ENCODE measurements at regions not wholly inside any gene's neighbourhood (a gene's known extent, or its start where the extent isn't known, plus 50 kb on each side); places are given as distances from the start of the nearest gene placed in this dataset.
"Not testable (repeated sequence)": the region's sequence is repeated elsewhere in the genome, so short reads cannot be mapped to it uniquely, and the experiment has no call there.

DNA sequence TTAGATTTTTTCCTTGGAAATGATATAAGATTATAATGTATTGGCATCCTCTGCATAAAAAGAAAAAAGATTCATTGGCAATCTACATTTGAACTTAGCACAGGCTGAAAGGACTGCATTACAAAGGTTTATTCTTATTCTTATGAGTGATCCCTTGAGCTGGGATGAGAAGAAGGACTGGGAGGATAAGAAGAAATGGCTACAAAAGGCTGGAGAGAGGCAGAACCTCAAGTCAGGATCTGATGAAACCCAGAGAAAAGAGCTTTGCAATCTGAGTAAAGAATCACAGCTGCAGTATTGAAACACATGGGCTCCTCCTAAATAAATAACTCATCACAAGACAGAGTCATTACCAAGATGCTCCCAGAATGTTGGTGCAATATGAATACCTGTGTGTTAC, 1635.4 kb upstream of the FLRT2 start:
- no peak for DNase-seq

DNA sequence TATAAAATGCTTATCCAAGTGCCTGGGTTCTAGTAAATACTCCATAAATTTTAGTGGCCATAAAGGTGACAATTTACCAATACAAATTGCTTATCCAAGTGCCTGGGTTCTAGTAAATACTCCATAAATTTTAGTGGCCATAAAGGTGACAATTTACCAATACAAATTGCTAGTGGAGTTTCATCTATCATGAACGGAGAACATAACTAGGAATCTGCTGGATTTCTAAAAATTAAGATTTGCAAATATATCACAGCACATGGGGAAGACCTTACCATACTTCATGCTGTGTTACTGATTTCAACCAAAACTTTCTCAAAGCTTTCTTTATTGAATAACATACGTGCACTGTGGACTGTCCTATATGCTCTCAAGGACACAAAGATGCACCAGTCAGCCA, 1631.4 kb upstream of the FLRT2 start:
- not testable (repeated sequence) for DNase-seq

DNA sequence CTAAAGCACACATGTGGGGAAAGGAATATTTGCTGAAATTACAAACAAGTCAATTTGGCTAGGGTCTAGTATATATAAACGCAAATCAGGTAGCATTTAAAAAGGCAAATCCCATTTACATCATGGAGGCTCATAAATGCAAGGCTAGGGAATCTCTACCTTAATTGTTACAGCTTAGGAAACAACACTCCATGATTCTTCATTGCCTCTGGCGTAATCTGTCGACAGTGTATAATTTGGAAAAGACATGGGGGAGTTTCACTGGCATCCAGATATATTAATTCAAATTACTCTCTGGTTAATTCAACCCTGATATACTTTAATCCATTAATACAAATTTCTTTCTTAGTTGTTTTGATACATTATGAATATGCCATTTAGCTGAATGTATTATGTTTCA, 1630.2 kb upstream of the FLRT2 start:
- no peak for DNase-seq

DNA sequence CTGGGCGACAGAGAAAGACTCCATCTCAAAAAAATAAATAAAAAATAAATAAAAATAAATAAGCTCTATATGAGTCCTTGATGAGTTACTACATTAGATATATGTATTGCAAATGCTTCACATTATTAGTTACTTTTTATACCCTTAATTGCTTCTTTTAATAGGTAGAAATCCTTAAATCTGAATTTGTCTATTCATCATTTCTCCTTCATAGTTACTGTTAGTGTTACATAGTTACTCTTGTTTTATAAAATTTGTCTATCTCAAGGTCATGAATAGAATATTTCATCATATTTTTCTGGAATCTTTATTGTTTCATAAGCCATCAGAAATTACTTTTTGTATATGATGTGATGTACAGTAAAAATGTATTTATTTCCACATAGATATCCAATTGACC, 1624.8 kb upstream of the FLRT2 start:
- DNase-seq, result no peak

DNA sequence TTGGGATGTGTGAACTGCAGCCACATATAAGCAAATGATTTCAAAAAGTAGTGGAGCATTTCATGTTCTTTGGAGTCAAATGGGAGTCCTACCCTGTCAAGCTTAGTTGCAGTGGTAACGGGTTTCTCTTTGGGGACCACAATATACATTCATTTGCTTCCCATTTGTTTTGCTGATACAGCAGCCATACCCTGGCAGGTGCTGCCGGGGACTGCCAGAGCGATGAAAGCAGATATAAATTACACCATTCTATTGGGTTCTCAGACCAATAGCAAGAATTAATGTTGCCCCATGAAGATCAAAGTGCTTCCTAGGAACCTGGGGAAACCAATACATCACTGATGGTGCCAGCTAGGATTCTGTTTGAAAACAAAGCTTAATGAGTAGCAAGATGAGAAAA, 1621.5 kb upstream of the FLRT2 start:
- DNase-seq, result no peak

DNA sequence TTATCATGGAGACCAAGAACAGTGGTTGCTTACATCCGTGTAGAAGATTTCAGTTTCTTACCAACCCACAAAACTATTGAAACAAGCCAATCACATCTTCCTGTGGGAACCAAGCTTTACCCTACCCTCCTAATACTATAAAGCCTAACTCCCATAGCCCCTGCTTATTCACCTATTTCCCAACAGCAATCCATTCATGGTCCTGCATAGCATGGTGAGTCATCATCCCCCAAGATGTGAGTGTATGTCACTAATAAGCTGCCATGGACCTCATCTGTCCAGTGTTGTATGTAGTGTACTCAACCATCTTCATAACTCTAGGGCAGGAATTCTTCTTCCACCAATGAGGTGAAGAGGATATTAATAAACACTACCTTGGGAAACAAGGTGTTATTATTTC, 1620.4 kb upstream of the FLRT2 start:
- DNase-seq, result no peak

DNA sequence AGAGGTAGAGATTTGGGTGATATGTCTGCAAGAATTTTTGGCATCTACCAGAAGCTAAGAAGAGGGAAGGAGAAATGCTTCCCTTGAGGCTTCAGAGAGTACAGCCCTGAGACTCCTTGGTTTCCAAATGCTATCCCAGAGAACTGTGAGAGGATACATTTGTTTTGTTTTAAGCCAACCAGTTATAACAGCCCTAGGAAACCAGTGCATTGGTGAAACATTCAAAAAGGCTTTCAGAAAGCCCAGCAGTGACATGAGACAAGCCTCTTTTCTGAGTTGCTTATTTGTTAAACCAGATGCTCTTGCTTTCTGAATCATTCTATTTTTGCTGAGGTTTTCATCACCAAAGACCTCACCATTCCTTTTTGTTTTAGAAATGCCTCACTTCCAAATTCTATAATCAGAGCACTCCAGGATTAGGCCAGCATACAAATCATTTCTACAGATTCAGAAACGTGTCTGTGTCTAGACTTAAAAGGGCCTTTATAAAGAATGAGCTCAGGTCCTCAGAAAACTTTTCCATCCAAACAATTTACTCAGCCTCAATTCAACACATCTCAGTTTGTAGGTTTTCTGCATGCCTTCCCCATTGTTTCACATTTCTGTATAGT, 1617.8 kb upstream of the FLRT2 start:
- no peak for DNase-seq

DNA sequence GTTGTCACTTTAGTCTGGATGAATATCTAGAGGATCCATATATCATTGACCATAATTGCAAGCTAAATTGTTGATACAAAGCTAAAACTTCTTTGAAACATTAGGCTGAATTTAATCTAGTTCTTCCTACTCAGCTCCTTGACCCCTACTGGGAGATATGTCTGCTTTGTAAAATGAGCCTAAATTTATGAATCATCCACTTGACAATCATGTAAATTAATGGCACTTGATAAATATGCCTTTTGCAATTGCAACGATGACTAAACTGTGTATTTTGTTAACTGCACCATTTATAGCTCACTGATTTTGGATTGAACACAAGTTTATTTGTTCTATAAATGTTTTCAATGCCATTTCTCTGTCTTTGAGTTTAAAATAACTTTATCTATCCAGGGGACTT, 1616.5 kb upstream of the FLRT2 start:
- DNase-seq, result no peak

DNA sequence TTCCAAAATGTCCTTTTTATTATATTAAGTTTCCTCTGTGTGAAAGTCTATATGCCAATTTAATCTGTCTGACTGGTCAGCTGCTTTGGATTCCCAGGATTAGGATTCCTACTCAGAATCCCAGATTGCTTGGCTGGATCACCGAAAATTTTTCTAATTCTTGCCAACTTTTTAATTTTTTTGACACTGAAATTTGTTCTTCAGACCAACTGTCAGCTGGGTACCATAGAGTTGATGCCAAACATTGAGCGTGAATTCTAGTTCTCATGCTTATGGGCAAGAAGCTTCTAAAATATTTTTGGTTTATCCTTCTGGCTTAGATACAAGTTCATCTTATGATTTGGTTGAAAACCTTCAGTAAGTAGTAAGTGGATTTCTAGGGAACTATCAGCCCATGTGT, 1611.4 kb upstream of the FLRT2 start:
- DNase-seq, result no peak

DNA sequence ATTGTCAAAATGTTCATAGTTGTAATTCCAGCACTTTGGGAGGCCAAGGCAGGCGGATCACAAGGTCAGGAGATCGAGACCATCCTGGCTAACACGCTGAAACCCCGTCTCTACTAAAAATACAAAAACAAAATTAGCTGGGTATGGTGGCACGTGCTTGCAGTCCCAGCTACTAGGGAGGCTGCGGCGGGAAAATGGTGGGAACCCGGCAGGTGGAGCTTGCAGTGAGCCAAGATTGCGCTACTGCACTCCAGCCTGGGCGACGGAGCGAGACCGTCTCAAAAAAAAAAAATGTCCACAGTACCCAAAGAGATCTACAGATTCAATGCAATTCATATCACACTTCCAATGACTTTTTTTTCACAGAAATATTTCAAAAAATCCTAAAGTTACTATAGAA, 1610.3 kb upstream of the FLRT2 start:
- DNase-seq, result not testable (repeated sequence)

DNA sequence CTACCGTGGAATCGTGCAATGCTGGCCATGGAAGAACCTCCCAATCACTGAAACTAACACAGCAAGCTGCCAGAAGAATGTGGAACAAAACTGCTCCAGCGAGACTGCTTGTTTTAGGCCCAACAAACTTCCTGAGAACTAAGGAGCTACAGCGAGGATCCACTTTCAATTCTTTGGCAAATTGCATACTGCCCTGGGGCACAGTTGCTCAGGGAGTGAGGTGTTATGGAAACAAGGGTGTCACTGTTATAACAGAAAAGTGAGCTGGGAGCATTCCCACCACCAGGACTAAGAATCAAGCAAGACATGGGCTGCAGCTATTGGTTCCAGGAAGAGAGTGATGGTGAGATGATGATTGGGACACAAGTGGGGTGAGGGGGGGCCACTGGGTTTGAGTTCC, 1606.1 kb upstream of the FLRT2 start:
- DNase-seq, result no peak

DNA sequence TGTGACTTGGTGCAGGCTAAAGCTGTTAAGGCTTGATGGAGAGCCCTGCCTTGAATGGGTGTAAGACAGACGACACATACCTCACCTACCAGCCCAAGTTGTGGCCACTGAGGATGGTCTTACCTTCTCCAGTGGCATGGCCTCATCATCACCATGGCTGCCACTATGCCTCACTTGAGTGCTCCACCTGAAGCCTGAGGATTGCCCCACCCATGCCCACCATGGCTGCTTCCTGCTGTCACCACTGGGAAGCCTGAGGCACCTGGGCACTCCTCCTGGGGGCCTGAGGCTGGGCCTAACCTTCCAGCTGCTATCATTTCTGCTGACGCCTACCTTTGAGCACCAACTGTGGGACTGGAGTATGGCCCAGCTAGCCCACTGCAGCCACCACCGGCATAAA, 1605.7 kb upstream of the FLRT2 start:
- DNase-seq, result no peak

DNA sequence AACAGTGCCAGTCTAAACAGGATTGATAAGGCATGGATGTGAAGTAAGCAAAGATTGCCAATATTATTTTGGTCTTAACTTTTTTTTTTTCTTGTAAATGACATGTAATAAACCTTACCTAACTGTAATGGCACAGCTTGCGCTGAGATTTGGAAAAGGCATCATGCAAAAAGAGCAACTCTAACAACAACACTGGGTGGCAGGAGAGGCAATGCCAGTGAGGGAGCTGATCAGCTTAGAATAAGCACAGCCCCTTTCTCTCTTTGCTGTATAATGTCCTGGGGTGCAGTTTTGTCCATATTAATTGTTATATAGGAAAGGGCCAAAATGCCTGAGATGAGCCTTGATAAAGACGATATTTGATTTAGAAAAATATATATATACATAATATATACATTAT, 1589.7 kb upstream of the FLRT2 start:
- no peak for DNase-seq

DNA sequence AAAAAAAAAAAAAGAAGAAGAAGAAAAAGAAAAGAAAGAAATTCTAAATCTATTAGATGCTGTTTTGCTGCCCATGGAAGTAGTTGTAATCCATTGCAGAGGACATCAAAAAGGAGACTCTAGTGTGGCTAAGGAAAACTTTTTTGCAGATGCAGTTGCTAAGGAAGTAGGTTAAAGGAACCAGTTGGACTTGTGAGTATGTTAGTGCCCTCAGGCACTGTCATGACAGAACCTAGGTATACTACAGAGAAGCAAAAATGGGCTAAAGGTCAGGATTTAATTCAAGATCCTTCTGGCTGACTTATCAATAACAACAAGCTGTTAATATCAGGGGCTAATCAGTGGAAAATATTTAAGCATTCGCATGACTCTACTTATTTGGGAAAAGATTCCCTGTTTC, 1571.6 kb upstream of the FLRT2 start:
- DNase-seq, result no peak

DNA sequence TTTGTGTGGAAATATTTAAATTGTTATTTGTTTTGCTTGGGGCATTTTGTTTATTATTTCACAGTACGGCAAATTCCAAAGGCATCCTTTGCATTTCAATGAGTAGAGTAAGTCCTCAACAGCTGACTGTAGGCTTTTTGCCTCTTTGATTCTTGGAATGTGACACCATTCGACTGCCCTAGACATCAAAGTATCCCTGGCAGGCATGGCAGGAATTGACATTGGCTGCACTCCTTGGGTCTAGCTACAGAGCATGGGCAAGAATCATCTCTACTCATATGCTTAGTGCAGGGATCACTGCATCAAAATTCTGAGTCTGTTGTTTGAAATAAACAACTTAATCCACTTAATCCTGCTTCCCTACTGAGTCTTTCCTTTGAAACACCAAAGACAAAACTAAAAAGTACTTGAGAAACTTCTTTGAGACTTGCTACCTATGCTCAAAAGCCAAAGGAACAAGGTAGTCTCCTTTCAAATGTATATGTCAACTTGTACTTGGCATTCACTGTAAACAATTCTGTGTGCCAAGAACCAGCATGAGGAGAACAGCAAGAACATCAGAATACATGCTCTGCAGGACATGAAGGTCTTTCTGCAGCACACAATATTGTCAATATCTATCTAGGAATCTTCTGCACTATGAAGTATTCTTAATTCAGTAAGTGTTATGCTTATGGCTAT, 1569.0 kb upstream of the FLRT2 start:
- no peak for DNase-seq

DNA sequence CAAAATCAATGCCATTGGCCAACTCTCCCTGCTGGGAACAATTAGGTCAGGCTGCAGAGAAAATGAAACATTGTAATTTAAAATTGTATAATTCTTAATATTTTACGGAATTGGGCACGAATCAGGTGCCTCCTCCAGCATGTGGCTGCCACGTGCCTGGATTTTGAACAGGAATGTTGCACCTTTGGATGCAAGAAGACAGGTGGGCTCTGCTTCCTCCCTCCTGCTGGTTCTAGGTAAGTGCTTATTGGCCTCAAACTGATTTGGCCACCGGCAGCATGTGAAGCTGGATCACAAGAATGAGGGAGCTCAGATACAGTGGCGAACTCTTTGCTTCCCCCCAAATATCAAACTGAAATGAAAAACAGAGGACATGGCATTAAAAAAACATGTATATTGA, 1559.9 kb upstream of the FLRT2 start:
- no peak for DNase-seq

DNA sequence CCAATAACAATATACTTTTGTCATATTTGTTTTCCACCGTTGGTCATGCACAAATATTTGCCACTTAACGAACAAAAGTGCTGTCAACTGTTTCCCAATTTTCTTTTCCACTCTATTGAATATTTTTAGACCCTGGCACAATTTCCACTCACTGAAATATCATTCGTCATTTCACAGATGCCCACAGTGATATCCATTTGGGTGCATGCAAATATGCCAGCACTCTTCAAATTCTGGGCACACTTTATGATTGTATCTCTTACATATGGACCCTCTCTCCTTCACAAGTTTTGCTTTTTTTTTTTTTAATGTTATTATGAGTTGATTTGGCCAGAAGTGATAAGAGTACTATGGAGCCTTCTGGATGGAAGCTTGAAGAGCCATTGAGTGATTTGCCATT, 1557.3 kb upstream of the FLRT2 start:
- DNase-seq, result no peak

DNA sequence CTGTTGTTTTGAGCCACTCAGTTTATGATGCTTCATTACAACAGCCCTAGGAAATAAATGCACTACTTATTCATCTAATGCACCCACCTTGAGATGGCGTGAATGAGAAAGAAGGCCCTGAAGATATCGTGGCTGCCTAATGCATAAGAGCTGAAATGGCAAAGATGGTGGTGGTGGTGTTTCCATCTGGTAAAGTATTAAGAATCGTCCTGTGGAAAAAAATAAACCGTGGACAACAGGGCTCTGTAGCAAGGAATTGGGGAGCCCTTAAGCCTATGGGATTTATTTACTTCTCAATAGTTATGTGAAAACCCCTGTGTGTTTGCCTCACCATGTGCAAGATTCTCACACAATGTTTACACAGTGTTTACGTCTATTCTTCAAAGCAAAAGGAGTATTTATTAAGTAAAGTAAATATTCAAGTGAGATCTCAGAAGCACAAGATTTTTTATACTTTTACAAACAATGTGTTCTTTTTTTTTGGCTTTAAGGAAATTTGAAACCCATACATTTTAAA, 1555.2 kb upstream of the FLRT2 start:
- no peak for DNase-seq

DNA sequence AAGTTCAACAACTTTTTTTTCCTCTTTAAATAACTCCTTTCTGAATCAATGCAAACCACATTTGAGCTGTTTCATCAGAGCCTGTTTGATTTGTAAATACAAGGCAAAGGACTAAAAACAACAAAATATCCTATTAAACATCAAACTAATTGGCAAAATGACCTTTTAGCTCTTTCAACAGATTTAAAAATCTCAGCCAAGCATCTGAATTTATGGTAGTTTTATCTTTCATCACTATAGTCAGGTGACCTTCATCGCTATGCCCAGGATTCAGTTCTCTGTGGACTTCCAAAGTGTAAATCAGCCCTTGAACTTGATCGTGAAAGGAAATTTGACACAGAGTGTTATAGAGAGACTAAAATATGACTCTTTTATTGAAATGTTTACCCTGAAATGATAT, 1554.5 kb upstream of the FLRT2 start:
- DNase-seq, result no peak

DNA sequence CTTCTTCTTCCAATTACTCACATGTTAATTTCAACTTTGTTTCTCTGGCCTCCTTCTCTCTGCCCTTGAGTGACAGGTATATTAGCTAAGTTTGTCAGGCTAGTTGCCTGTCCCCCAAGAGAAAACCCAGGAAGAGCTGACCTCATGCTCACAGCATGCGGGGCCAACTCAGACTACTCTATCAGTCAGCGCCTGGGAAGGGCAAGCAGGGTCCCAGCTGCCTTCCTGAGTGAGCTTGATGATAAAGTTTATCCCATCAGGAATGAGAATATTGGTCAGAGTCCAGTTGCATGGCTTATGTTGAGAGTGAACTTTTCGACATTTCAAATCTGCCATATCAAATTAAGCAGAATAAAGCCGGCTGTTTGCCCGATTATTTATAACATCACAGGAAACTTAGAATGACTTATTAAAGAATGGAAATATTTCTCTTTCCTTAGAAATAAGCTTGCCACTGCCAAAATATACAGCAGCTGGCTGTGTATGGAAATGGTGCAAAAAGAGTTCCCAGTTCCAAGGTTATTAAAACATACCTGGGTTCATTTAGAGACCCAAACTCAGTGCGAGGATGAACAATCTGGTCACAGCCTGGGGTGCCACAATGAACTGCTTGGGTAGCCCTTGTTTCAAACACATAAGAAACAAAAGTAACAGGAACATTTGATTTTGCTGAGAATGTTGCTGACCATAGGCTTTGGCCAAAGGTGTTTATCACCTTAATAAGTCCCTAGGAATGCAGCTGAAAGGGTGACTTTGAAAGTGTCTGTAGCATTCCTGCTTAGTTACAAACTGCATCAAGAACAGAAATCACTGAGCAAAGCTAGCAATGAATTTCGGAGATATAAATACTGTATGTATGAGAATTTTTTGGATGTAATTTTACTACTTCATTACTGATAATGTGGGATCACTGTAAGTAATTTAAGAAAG, 1553.8 kb upstream of the FLRT2 start:
- no peak for DNase-seq

DNA sequence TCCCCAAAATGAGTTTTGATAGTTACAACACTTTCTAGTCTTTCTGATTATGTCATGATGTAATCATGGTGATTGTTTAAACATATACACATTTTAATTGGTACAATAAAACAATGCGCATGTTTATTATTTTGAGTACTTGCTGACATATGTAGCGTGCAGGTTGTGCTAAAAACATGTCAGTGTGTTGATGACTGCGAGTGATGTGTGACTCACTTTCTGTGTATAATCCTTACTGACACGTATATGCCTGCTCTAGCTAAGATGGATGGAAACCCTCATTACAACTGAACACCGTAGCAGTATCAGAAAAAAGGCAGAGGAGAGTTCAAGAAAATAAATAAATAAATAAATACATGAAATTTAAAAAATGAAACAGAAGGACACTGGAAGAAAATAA, 1552.4 kb upstream of the FLRT2 start:
- no peak for DNase-seq

DNA sequence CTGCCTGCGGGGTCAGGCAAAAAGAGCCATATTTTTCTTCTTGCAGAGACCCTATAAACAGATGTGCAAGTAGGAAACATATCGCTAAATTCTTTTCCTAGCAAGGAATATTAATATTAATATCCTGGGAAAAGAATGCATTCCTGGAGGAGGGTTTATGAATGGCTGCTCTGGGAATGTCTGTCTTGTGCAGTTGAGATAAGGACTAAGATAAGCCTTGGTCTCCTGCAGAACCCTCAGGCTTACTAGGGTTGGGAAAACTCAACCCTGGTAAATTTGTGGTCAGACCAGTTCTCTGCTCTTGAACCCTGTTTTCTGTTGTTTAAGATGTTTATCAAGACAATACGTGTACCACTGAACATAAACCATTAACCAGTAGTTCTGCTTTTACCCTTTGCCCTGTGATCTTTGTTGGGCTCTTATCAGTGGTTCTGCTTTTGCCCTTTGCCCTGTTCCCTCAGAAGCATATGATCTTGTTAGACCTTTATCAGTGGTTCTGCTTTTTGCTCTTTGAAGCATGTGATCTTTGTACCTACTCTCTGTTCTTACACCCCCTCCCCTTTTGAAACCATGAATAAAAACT, 1548.2 kb upstream of the FLRT2 start:
- not testable (repeated sequence) for DNase-seq

DNA sequence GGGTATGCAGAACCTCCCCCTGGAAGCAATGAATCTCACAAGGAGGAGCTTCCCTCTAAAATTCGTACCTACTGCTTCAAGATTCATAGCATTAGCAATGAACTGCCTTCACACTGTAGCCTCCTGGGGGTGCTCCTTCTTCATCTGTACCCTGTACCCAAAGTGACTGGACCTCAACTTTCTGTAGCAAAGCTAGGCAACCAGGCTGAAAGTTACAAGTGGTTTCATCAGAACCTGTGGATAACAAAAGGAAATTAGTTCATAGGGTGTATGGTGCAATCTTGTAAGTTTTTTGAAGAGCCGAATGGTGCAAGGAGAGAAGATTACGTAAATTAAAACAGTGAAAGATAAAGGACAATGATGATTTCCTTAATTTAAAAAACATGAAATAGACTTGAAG, 1541.7 kb upstream of the FLRT2 start:
- no peak for DNase-seq

DNA sequence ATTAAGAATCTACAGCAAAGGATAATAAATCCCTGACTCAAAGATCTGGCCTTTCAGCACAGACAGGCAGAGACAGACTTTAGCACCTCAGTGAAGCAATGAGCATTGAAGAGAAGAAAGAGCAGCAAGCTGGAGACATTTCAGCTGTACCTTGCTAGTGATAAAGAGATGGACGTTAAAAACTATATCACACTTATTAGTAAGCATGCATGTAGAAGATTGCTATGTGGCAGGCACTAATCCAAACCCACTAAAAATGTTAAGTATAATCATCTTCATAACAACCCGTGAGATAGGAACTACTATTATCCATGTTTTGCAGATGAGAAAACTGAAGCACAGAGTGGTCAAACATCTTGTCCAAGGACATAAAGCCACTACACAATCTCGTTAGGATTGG, 1538.3 kb upstream of the FLRT2 start:
- no peak for DNase-seq
